ENCODE measurements at regions not wholly inside any gene's neighbourhood (a gene's known extent, or its start where the extent isn't known, plus 50 kb on each side); places are given as distances from the start of the nearest gene placed in this dataset.

GRCh38 chr14:49187799-49188198 lies 398.4 kb downstream of the RPS29 start:
- no peak overlapping the region for H3K27ac ChIP-seq
- H3K79me2 ChIP-seq (ENCODE audit: low read depth) = no peaks in the 10 kb centered on the region
- H3K27me3 ChIP-seq (ENCODE audit: insufficient read depth, low read depth) = no peaks in the 10 kb centered on the region
- no peaks in the 10 kb centered on the region for H3F3A ChIP-seq (ENCODE audit: insufficient read depth, low read depth)
- H2AFZ ChIP-seq = no peak overlapping the region
- ChIA-PET POLR2A (ENCODE audit: unreplicated experiment) (no interaction called here), CTCF (no interaction called here)
- no peak overlapping the region for H3K4me3 ChIP-seq
- no peak for DNase-seq
- intact Hi-C loops (cut with micrococcal nuclease; ENCODE audit: unreplicated experiment) = no loop called here
- H3K4me2 ChIP-seq = no peak overlapping the region
- TF ChIP-seq EZH2 (IDR thresholded peaks at IDR 0.05; ENCODE audit: low read depth) = no peak
- no peak for TF ChIP-seq CTCF (conservative IDR thresholded peaks at IDR 0.05)
- no TSS peak for BruUV-seq (replicated peaks)
- H3K9me3 ChIP-seq (ENCODE audit: insufficient read depth, low read depth) = no peaks in the 10 kb centered on the region
- no peaks in the 10 kb centered on the region for H3K36me3 ChIP-seq (ENCODE audit: low read depth)
- no peaks in the 10 kb centered on the region for H4K20me1 ChIP-seq (ENCODE audit: insufficient read depth)
- no peaks in the 10 kb centered on the region for H3K4me1 ChIP-seq (replicated peaks; ENCODE audit: insufficient read depth)
- H3K9me2 ChIP-seq (ENCODE audit: insufficient read depth) = no peaks in the 10 kb centered on the region

- no peak overlapping the region for H3K4me3 ChIP-seq
- H3K36me3 ChIP-seq (ENCODE audit: low read depth) = no peaks in the 10 kb centered on the region
- POLR2A ChIA-PET (ENCODE audit: unreplicated experiment) = no interaction called here
- CTCF ChIA-PET = no interaction called here
- BruUV-seq (replicated peaks) = no TSS peak
- H3K27me3 ChIP-seq (ENCODE audit: insufficient read depth, low read depth) = no peaks in the 10 kb centered on the region
- H3K27ac ChIP-seq = no peak overlapping the region
- H4K20me1 ChIP-seq (ENCODE audit: insufficient read depth) = no peaks in the 10 kb centered on the region
- no peak overlapping the region for H3K4me2 ChIP-seq
- peak; percentile 43 to 53 for DNase-seq
- H3K79me2 ChIP-seq (ENCODE audit: low read depth) = no peaks in the 10 kb centered on the region
- H3K9me3 ChIP-seq (ENCODE audit: insufficient read depth, low read depth) = no peaks in the 10 kb centered on the region
- intact Hi-C loops (cut with micrococcal nuclease; ENCODE audit: unreplicated experiment) = loop anchor here (1.0 kb wide), 1 partner anchor 1257 kb away; no protein-coding TSS in a partner anchor
- H2AFZ ChIP-seq = no peak overlapping the region
- H3F3A ChIP-seq (ENCODE audit: insufficient read depth, low read depth) = no peaks in the 10 kb centered on the region
- no peaks in the 10 kb centered on the region for H3K9me2 ChIP-seq (ENCODE audit: insufficient read depth)
- TF ChIP-seq EZH2 (IDR thresholded peaks at IDR 0.05; ENCODE audit: low read depth) (no peak), CTCF (conservative IDR thresholded peaks at IDR 0.05) (peak; percentile 78)
- H3K4me1 ChIP-seq (replicated peaks; ENCODE audit: insufficient read depth) = no peaks in the 10 kb centered on the region
These were observed 412.3 kb downstream of the RPS29 start for GRCh38 chr14:49173765-49174373.

- H3K4me2 ChIP-seq = no peak overlapping the region
- DNase-seq = no peak
- CTCF ChIA-PET = no interaction called here
- POLR2A ChIA-PET (ENCODE audit: unreplicated experiment) = no interaction called here
- H3K4me1 ChIP-seq (replicated peaks; ENCODE audit: insufficient read depth) = no peaks in the 10 kb centered on the region
- H3K9me2 ChIP-seq (ENCODE audit: insufficient read depth) = no peaks in the 10 kb centered on the region
- no peaks in the 10 kb centered on the region for H3K36me3 ChIP-seq (ENCODE audit: low read depth)
- H2AFZ ChIP-seq = no peak overlapping the region
- no TSS peak for BruUV-seq (replicated peaks)
- H4K20me1 ChIP-seq (ENCODE audit: insufficient read depth) = no peaks in the 10 kb centered on the region
- TF ChIP-seq EZH2 (IDR thresholded peaks at IDR 0.05; ENCODE audit: low read depth) (no peak), CTCF (conservative IDR thresholded peaks at IDR 0.05) (no peak)
- H3K27ac ChIP-seq = no peak overlapping the region
- H3K27me3 ChIP-seq (ENCODE audit: insufficient read depth, low read depth) = no peaks in the 10 kb centered on the region
- no peak overlapping the region for H3K4me3 ChIP-seq
- no peaks in the 10 kb centered on the region for H3K9me3 ChIP-seq (ENCODE audit: insufficient read depth, low read depth)
- no peaks in the 10 kb centered on the region for H3K79me2 ChIP-seq (ENCODE audit: low read depth)
- no peaks in the 10 kb centered on the region for H3F3A ChIP-seq (ENCODE audit: insufficient read depth, low read depth)
- intact Hi-C loops (cut with micrococcal nuclease; ENCODE audit: unreplicated experiment) = no loop called here
These were observed 422.1 kb downstream of the RPS29 start for GRCh38 chr14:49164074-49164473.

Measured in PC-9 (cell line).